ENCODE measurements at regions not wholly inside any gene's neighbourhood (a gene's known extent, or its start where the extent isn't known, plus 50 kb on each side); places are given as distances from the start of the nearest gene placed in this dataset.

- H3K36me3 ChIP-seq = no peaks in the 10 kb centered on the region
- no peak for TF ChIP-seq POLR2AphosphoS5 (IDR thresholded peaks at IDR 0.05)
- no peak for TF ChIP-seq POLR2A (IDR thresholded peaks at IDR 0.05)
- TF ChIP-seq CTCF (IDR thresholded peaks at IDR 0.05) = no peak
- TF ChIP-seq EP300 (IDR thresholded peaks at IDR 0.05) = no peak
- 66 to 67% methylated on average over 3 to 15 of the region's 15 CpGs for WGBS, 2 donors (ENCODE audit: low coverage in 1 of 2)
- no peak for ATAC-seq
- H3K4me1 ChIP-seq = no peaks in the 10 kb centered on the region
- H3K9me3 ChIP-seq = no peaks in the 10 kb centered on the region
- no peak overlapping the region for H3K27ac ChIP-seq
- no peak overlapping the region for H3K4me3 ChIP-seq
- H3K27me3 ChIP-seq = peaks cover 42% of the 10 kb centered on the region
Observed at GRCh38 chr15:77762747-77763355, 130.1 kb upstream of the LINGO1 start.

DNA sequence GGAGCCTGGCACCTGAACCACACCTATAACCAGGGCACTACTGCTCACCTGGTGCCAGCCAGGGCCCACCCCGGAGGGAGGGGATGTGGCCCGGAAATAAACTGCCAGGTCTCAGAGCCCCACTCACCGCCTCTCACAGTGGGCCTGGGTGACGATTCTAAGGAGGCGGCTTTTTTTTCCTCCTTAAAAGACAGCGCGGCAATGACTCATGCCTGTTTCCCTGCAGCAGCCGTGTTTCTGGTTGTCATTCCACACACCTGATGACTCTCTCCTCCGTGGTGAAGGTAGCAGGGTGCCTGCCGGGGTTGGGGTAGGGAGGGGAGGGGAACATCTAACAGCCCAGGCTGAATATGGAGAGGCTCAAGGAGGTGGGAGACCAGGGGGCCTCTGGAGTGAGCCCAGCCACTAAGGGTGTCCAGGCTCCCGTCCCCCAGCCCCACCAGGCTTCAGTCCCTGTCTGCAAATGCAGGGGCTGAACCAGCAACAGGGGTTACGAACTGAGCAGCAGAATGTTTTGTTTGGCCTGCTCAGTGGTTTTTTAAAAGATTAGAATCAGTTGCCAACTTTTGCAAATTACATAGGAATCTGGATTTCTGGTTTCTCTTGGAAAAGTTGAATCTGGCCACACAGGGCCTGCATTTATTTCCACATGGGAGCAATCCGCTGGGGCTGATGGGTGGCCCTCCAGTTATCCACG is 127.3 kb upstream of the LINGO1 start:
- no peaks in the 10 kb centered on the region for H3K4me1 ChIP-seq
- 26% methylated on average over 4 of the region's 14 CpGs; no CpG with 5 or more reads in 1 of the 2 donors for WGBS, 2 donors (ENCODE audit: low coverage in 1 of 2)
- H3K27me3 ChIP-seq = peaks cover 54% of the 10 kb centered on the region
- H3K36me3 ChIP-seq = no peaks in the 10 kb centered on the region
- ATAC-seq = no peak
- H3K4me3 ChIP-seq = no peak overlapping the region
- H3K9me3 ChIP-seq = no peaks in the 10 kb centered on the region
- no peak overlapping the region for H3K27ac ChIP-seq
- TF ChIP-seq POLR2A (IDR thresholded peaks at IDR 0.05) (no peak), EP300 (IDR thresholded peaks at IDR 0.05) (no peak), CTCF (IDR thresholded peaks at IDR 0.05) (no peak), POLR2AphosphoS5 (IDR thresholded peaks at IDR 0.05) (no peak)

DNA sequence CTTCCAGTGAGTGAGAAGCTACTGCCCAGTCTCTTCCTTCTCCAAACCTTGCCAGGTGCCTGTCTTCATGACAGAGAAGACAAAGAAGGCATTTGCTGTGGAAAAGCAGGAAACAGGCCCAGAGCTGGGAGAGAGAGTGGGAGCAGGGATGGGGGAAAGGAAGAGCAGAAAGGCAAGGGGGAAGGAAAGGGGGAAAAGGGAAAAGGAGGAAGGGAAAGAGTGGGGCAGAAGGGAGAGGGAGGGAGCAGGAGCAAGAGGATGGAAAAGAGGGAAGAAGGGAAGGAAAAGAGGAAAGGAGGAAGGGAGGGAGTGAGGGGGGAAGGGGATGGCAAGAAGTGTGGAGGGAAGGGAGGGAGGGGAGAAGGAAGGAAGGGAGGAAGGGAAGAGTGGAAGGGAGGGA is 121.2 kb upstream of the LINGO1 start:
- no peak for ATAC-seq
- Histone ChIP-seq H3K9me3 (no peaks in the 10 kb centered on the region), H3K27me3 (peaks cover 55% of the 10 kb centered on the region), H3K4me1 (no peaks in the 10 kb centered on the region), H3K4me3 (no peak overlapping the region), H3K36me3 (no peaks in the 10 kb centered on the region), H3K27ac (no peak overlapping the region)
- TF ChIP-seq POLR2AphosphoS5 (IDR thresholded peaks at IDR 0.05) = no peak
- no peak for TF ChIP-seq CTCF (IDR thresholded peaks at IDR 0.05)
- no peak for TF ChIP-seq EP300 (IDR thresholded peaks at IDR 0.05)
- TF ChIP-seq POLR2A (IDR thresholded peaks at IDR 0.05) = no peak

DNA sequence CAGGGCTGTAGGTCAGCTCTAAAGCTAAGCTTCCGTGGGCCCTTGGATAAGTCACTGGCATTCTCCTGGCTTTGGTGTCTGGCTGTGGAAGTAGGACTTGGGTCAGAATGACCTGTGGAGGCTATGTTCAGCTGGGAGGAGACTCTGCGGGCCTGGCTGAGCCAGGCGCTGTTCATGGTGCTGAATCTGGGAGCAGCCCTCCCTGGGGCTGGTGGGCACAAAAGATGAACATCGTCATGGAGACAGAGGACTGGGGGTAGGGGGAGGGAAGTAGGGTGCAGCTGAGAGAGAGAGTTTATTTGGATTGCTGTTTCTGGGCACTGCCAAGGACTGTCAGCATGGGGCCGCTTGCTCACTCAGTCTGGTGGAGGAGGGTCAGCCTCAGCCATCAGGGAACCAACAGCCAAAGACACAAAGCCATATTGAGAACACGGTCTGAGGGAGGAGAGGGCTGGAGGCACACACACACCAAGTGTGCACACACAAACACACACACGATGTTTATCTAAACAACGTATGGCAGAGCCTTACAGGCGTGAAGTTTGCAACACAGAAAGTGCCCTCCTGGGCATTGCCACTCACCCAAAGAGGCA is 120.7 kb upstream of the LINGO1 start:
- Histone ChIP-seq H3K27me3 (peaks cover 58% of the 10 kb centered on the region), H3K9me3 (no peaks in the 10 kb centered on the region), H3K4me3 (no peak overlapping the region), H3K4me1 (no peaks in the 10 kb centered on the region), H3K36me3 (no peaks in the 10 kb centered on the region), H3K27ac (no peak overlapping the region)
- no peak for ATAC-seq
- whole genome bisulfite sequencing, 2 donors (ENCODE audit: low coverage in 1 of 2) = 0 to 18% methylated on average over 2 to 4 of the region's 9 CpGs
- TF ChIP-seq CTCF (IDR thresholded peaks at IDR 0.05) (no peak), EP300 (IDR thresholded peaks at IDR 0.05) (no peak), POLR2AphosphoS5 (IDR thresholded peaks at IDR 0.05) (no peak), POLR2A (IDR thresholded peaks at IDR 0.05) (no peak)
